ENCODE measurements at regions not wholly inside any gene's neighbourhood (a gene's known extent, or its start where the extent isn't known, plus 50 kb on each side); places are given as distances from the start of the nearest gene placed in this dataset.

- TF ChIP-seq POLR2A (IDR thresholded peaks at IDR 0.05), result no peak
- TF ChIP-seq, protein P1, sequence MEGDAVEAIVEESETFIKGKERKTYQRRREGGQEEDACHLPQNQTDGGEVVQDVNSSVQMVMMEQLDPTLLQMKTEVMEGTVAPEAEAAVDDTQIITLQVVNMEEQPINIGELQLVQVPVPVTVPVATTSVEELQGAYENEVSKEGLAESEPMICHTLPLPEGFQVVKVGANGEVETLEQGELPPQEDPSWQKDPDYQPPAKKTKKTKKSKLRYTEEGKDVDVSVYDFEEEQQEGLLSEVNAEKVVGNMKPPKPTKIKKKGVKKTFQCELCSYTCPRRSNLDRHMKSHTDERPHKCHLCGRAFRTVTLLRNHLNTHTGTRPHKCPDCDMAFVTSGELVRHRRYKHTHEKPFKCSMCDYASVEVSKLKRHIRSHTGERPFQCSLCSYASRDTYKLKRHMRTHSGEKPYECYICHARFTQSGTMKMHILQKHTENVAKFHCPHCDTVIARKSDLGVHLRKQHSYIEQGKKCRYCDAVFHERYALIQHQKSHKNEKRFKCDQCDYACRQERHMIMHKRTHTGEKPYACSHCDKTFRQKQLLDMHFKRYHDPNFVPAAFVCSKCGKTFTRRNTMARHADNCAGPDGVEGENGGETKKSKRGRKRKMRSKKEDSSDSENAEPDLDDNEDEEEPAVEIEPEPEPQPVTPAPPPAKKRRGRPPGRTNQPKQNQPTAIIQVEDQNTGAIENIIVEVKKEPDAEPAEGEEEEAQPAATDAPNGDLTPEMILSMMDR (IDR thresholded peaks at IDR 0.05), result no peak
Observed at GRCh38 chr12:88810806-88811205, 230.5 kb upstream of the KITLG start.

Measured in heart left ventricle (tissue), 13 donors.